Caco-2 (cell line): ENCODE measurements at regions not wholly inside any gene's neighbourhood (a gene's known extent, or its start where the extent isn't known, plus 50 kb on each side); places are given as distances from the start of the nearest gene placed in this dataset.

Experiments
- BruUV-seq: library from RNA; stranded (reverse); fragments of 400-500 nt; replicated peaks from 2 replicates; lab custom pipeline; 2021; lab: Mats Ljungman, UMichigan
- CTCF ChIA-PET: fragments of 300-600 bp; sonication (Branson Sonifier 250); formaldehyde crosslinking; loops from one replicate; lab custom pipeline; 2022; ENCODE audit warnings: antibody characterized with exemption; lab: Charles Lee
- POLR2A ChIA-PET: fragments of 300-600 bp; sonication (Branson Sonifier 250); formaldehyde crosslinking; loops from one replicate; lab custom pipeline; 2022; ENCODE audit warnings: antibody characterized with exemption; lab: Charles Lee
- DNase-seq, 2 experiments: peaks; one replicate each; pipeline versions ENCODE4 v3.0.0 to v3.0.0-alpha.2; 2020 to 2022
- H3K27me3 ChIP-seq: replicated peaks from 2 replicates; pipeline ENCODE4 v1.6.0; 2011; ENCODE audit warnings: low read length; ENCODE audit not compliant: control insufficient read depth, insufficient read depth
- H3K36me3 ChIP-seq: 2 replicates; pipeline ENCODE4 v1.5.1; 2011; ENCODE audit warnings: low read length; ENCODE audit not compliant: control insufficient read depth, insufficient read depth
- H3K4me1 ChIP-seq: fragments of 250-450 bp; sonication (Bioruptor Pico); 2 replicates; pipeline ENCODE4 v1.5.1; 2020; ENCODE audit warnings: mild to moderate bottlenecking
- H3K4me3 ChIP-seq: 2 replicates; pipeline ENCODE4 v1.5.1; 2011; ENCODE audit warnings: low read depth, mild to moderate bottlenecking, control low read depth, low read length
- H3K9me3 ChIP-seq: fragments of 250-450 bp; sonication (Bioruptor Pico); 2 replicates; pipeline ENCODE4 v1.5.1; 2020; ENCODE audit warnings: mild to moderate bottlenecking, moderate library complexity
- H3K27ac Mint-ChIP-seq: one replicate; pipeline ENCODE4 v1.8.0; 2022; ENCODE audit warnings: mixed read lengths; ENCODE audit not compliant: unreplicated experiment
- H3K27me3 Mint-ChIP-seq: one replicate; pipeline ENCODE4 v1.8.0; 2022; ENCODE audit warnings: mixed read lengths; ENCODE audit not compliant: insufficient read depth, unreplicated experiment
- H3K36me3 Mint-ChIP-seq: one replicate; pipeline ENCODE4 v1.8.0; 2022; ENCODE audit warnings: mild to moderate bottlenecking, mixed read lengths; ENCODE audit not compliant: insufficient read depth, unreplicated experiment
- H3K4me1 Mint-ChIP-seq: one replicate; pipeline ENCODE4 v1.8.0; 2022; ENCODE audit warnings: low read depth, mixed read lengths; ENCODE audit not compliant: unreplicated experiment
- H3K4me3 Mint-ChIP-seq: one replicate; pipeline ENCODE4 v1.8.0; 2022; ENCODE audit warnings: mild to moderate bottlenecking, moderate library complexity, mixed read lengths; ENCODE audit not compliant: unreplicated experiment
- H3K9me3 Mint-ChIP-seq: one replicate; pipeline ENCODE4 v1.8.0; 2022; ENCODE audit warnings: mixed read lengths; ENCODE audit not compliant: unreplicated experiment
- CTCF ChIP-seq, 2 experiments: fragments of 200-600 bp in 1 of 2; IDR thresholded peaks; 1 replicate in 1 of 2; 2 replicates in 1 of 2; pipeline versions ENCODE4 v1.5.1 to v1.8.0; 2011 to 2022; ENCODE audit warnings: antibody characterized with exemption in 1 of 2, control low read depth in 1 of 2, inconsistent platforms in 1 of 2, low read depth in 1 of 2, low read length in 1 of 2, mild to moderate bottlenecking in 1 of 2, moderate library complexity in 1 of 2; ENCODE audit not compliant: insufficient read depth in 1 of 2, severe bottlenecking in 1 of 2, unreplicated experiment in 1 of 2
- intact Hi-C: fragments of 100-400 bp; cut with micrococcal nuclease; formaldehyde crosslinking; loops from one replicate; pipeline ENCODE4 v1.10.0; 2022; ENCODE audit not compliant: unreplicated experiment

- Mint-ChIP-seq H3K4me3 (no peak overlapping the region), H3K9me3 (no peaks in the 10 kb centered on the region), H3K36me3 (no peaks in the 10 kb centered on the region), H3K4me1 (peaks cover 12% of the 10 kb centered on the region), H3K27me3 (peaks cover 21% of the 10 kb centered on the region), H3K27ac (no peak overlapping the region)
- Histone ChIP-seq H3K9me3 (no peaks in the 10 kb centered on the region), H3K4me3 (no peak overlapping the region), H3K27me3 (0 out of 2 replicates have a peak, but pooled peaks cover 1% of the 10 kb centered on the region), H3K36me3 (no peaks in the 10 kb centered on the region), H3K4me1 (peaks cover 8% of the 10 kb centered on the region; the same call in 1 of the 2 replicates)
- CTCF ChIA-PET = no interaction called here
- POLR2A ChIA-PET = no interaction called here
- no TSS peak for BruUV-seq
- TF ChIP-seq CTCF (IDR thresholded peaks at IDR 0.05; ENCODE audit: insufficient read depth in 1 of 2, low read depth in 1 of 2, low read length in 1 of 2, severe bottlenecking in 1 of 2, unreplicated experiment in 1 of 2) = no peak
- DNase-seq = no peak
- intact Hi-C loops = no loop called here
These were observed 92.8 kb upstream of the ETV6 start for GRCh38 chr12:11556682-11557081.

- H3K4me3 ChIP-seq = no peak overlapping the region
- BruUV-seq = no TSS peak
- H3K36me3 ChIP-seq = no peaks in the 10 kb centered on the region
- no peak for DNase-seq
- Mint-ChIP-seq H3K27ac (no peak overlapping the region), H3K27me3 (peaks cover 11% of the 10 kb centered on the region), H3K36me3 (no peaks in the 10 kb centered on the region), H3K4me3 (no peak overlapping the region), H3K9me3 (no peaks in the 10 kb centered on the region), H3K4me1 (peaks cover 7% of the 10 kb centered on the region)
- intact Hi-C loops = no loop called here
- H3K27me3 ChIP-seq = 0 out of 2 replicates have a peak, but pooled peaks cover 1% of the 10 kb centered on the region
- CTCF ChIA-PET = interaction anchor here (0.6 kb wide), 1 partner anchor 48 kb away, joined by 3 read pairs; no protein-coding TSS in a partner anchor
- POLR2A ChIA-PET = no interaction called here
- peaks cover 8% of the 10 kb centered on the region; the same call in 1 of the 2 replicates for H3K4me1 ChIP-seq
- H3K9me3 ChIP-seq = no peaks in the 10 kb centered on the region
- no peak for TF ChIP-seq CTCF (IDR thresholded peaks at IDR 0.05; ENCODE audit: insufficient read depth in 1 of 2, low read depth in 1 of 2, low read length in 1 of 2, severe bottlenecking in 1 of 2, unreplicated experiment in 1 of 2)
These were observed 89.7 kb upstream of the ETV6 start for GRCh38 chr12:11559626-11560340.

GRCh38 chr12:11561411-11561810 lies 88.1 kb upstream of the ETV6 start:
- no peaks in the 10 kb centered on the region for H3K36me3 Mint-ChIP-seq
- DNase-seq = no peak
- POLR2A ChIA-PET = no interaction called here
- no TSS peak for BruUV-seq
- H3K27ac Mint-ChIP-seq = no peak overlapping the region
- Histone ChIP-seq H3K27me3 (no peaks in the 10 kb centered on the region), H3K4me3 (no peak overlapping the region), H3K36me3 (no peaks in the 10 kb centered on the region), H3K9me3 (no peaks in the 10 kb centered on the region), H3K4me1 (no peaks in the 10 kb centered on the region)
- intact Hi-C loops = no loop called here
- H3K4me1 Mint-ChIP-seq = peaks cover 3% of the 10 kb centered on the region
- H3K9me3 Mint-ChIP-seq = no peaks in the 10 kb centered on the region
- H3K4me3 Mint-ChIP-seq = no peak overlapping the region
- CTCF ChIA-PET = no interaction called here
- peaks cover 10% of the 10 kb centered on the region for H3K27me3 Mint-ChIP-seq
- no peak for TF ChIP-seq CTCF (IDR thresholded peaks at IDR 0.05; ENCODE audit: insufficient read depth in 1 of 2, low read depth in 1 of 2, low read length in 1 of 2, severe bottlenecking in 1 of 2, unreplicated experiment in 1 of 2)
